ENCODE measurements at regions not wholly inside any gene's neighbourhood (a gene's known extent, or its start where the extent isn't known, plus 50 kb on each side); places are given as distances from the start of the nearest gene placed in this dataset.

GRCh38 chr4:137266511-137266910 is 265.8 kb downstream of the PCDH18 start:
- TF ChIP-seq CTCF (conservative IDR thresholded peaks at IDR 0.05 in 1 of 2, IDR thresholded peaks at IDR 0.05 in 1 of 2; ENCODE audit: low read depth in 1 of 2, low read length in 2 of 2) (no peak), EZH2 (IDR thresholded peaks at IDR 0.05; ENCODE audit: low read length, missing control alignments) (no peak)

Measured in fibroblast of lung (primary cell).